Psoas muscle (tissue), 7 donors: ENCODE measurements at regions not wholly inside any gene's neighbourhood (a gene's known extent, or its start where the extent isn't known, plus 50 kb on each side); places are given as distances from the start of the nearest gene placed in this dataset.

Experiments
- ATAC-seq, 4 donors: fragments of 200-7000 bp; cut with Tn5 transposase; one replicate each; pipeline ENCODE4 v1.9.1; 2020; ENCODE audit warnings: moderate library complexity in 3 of 4, mild to moderate bottlenecking in 2 of 4
- DNase-seq, 2 donors: peaks; one replicate each; pipeline ENCODE4 v3.0.0-alpha.2; 2020
- H3K27ac ChIP-seq: fragments of 200-600 bp; one replicate; pipeline ENCODE4 v1.8.0; 2022
- H3K27me3 ChIP-seq, 3 donors: fragments of 200-600 bp in 1 of 3; one replicate each; pipeline versions ENCODE4 v1.6.1 to v1.8.0; 2013 to 2022; ENCODE audit warnings: low read length in 2 of 3, mild to moderate bottlenecking in 2 of 3, moderate library complexity in 1 of 3; ENCODE audit not compliant: insufficient read depth in 3 of 3
- H3K36me3 ChIP-seq, 2 donors: fragments of 200-600 bp in 1 of 2; one replicate each; pipeline versions ENCODE4 v1.6.1 to v1.8.0; 2013 to 2022; ENCODE audit warnings: low read depth in 1 of 2, mild to moderate bottlenecking in 1 of 2, moderate library complexity in 1 of 2; ENCODE audit not compliant: insufficient read depth in 1 of 2
- H3K4me1 ChIP-seq: fragments of 200-600 bp; one replicate; pipeline ENCODE4 v1.8.0; 2022
- H3K4me3 ChIP-seq: fragments of 200-600 bp; one replicate; pipeline ENCODE4 v1.8.0; 2022; ENCODE audit warnings: mild to moderate bottlenecking
- H3K9me3 ChIP-seq: fragments of 200-600 bp; one replicate; pipeline ENCODE4 v1.8.0; 2022
- WGBS, 3 donors: extraction: QIAGEN DNeasy Blood & Tissue Kit; methylation state at CpG; one replicate each; pipeline versions ENCODE4 v1.1.6 to v1.1.7; 2013; 5-methylcytosine and 5-hydroxymethylcytosine counted together
- intact Hi-C, 2 donors: fragments of 100-400 bp; cut with DNase I; formaldehyde crosslinking; loops; one replicate each; pipeline versions ENCODE4 v1.11.0 to v1.14.2; 2022
- TF ChIP-seq, protein P1 (sequence below): fragments of 200-600 bp; IDR thresholded peaks from one replicate; pipeline ENCODE4 v1.8.0; 2022; ENCODE audit warnings: antibody characterized with exemption
- donor health status: healthy with polysubstance abuse.
- donor health status: DM: no; HTN: no; CAD: no; lungs with moderate emphysema.
- donor health status: Bipolar disorder and iron deficiency.
- donor health status: healthy.
- donor health status: DM: yes; HTN: yes; CAD: no.
- donor health status: DM: no; HTN: no; CAD: no.
- donor health status: DM: yes; HTN: yes; CAD: no.

DNA sequence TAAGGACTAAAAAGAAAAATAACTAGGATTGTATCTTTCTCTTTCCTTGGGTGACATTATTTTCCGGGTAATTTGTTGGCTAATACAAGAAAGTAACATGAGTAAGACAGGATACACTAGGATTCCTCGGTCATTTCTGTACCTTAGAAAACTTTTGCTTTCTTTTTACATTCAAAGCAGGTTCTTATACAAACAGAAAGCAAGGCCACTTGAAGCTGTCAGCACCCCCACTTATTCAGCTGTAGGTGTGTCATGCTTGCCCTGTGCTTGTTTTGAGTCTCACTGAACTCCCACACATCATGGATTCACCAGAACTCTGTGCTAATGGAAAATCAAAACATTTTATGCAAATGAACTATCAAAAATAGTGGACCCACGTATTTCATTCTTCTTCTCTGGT, 266.8 kb upstream of the CLEC14A start:
- ATAC-seq, result no peak
- intact Hi-C loops, result no loop called here

DNA sequence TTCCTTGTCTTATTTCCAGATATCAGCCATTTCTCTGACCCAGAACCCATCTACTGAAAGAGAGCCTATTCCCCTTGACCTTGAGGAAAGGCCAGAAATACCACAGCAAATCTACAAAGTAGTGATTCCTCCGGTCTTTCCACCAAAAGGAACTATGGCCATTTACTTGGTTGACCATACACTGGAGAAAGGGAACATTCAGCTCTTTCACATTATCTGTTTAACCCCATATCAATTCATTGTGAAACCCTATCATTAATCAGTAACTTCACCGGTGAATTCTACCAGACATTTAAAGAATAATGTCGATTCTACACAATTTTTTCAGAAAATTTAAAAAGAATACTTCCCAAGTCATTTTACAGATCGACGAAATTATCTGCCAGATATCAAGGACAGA, 265.7 kb upstream of the CLEC14A start:
- Histone ChIP-seq H3K9me3 (no peaks in the 10 kb centered on the region), H3K4me1 (no peaks in the 10 kb centered on the region), H3K36me3 (no peaks in the 10 kb centered on the region), H3K27me3 (no peaks in the 10 kb centered on the region), H3K27ac (no peak overlapping the region), H3K4me3 (no peak overlapping the region)
- WGBS, 3 donors, result 94 to 97% (median 97%) methylated on average over 5 of the region's 5 CpGs
- ATAC-seq, result no peak
- TF ChIP-seq, protein P1, sequence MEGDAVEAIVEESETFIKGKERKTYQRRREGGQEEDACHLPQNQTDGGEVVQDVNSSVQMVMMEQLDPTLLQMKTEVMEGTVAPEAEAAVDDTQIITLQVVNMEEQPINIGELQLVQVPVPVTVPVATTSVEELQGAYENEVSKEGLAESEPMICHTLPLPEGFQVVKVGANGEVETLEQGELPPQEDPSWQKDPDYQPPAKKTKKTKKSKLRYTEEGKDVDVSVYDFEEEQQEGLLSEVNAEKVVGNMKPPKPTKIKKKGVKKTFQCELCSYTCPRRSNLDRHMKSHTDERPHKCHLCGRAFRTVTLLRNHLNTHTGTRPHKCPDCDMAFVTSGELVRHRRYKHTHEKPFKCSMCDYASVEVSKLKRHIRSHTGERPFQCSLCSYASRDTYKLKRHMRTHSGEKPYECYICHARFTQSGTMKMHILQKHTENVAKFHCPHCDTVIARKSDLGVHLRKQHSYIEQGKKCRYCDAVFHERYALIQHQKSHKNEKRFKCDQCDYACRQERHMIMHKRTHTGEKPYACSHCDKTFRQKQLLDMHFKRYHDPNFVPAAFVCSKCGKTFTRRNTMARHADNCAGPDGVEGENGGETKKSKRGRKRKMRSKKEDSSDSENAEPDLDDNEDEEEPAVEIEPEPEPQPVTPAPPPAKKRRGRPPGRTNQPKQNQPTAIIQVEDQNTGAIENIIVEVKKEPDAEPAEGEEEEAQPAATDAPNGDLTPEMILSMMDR, result no peak
- DNase-seq, result no peak
- intact Hi-C loops, result no loop called here

More for the DNA sequence above, 266.8 kb upstream of the CLEC14A start:
- TF ChIP-seq, protein P1, result no peak
- Histone ChIP-seq H3K27me3 (no peaks in the 10 kb centered on the region), H3K4me3 (no peak overlapping the region), H3K27ac (no peak overlapping the region), H3K4me1 (no peaks in the 10 kb centered on the region), H3K9me3 (no peaks in the 10 kb centered on the region), H3K36me3 (no peaks in the 10 kb centered on the region)
- WGBS, 3 donors, result 68 to 76% (median 74%) methylated on average over 3 of the region's 3 CpGs
- no peak for DNase-seq

DNA sequence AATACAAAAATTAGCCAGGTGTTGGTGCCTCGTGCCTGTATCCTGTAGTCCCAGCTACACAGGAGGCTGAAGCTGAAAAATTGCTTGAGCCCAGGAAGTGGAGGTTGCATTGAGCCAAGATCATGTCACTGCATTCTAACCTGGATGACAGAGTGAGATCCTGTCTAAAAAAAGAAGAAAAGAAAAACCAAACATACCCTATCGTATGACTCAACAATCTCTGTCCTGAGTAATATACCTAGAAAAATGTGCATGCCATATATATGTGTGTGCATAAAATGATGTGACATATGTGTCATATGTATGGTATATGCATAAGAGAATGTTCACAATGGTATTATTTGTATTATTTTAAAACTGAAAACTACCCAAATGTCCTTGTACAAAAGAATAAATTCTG, 261.5 kb upstream of the CLEC14A start:
- intact Hi-C loops, result no loop called here
- no peak for ATAC-seq

DNA sequence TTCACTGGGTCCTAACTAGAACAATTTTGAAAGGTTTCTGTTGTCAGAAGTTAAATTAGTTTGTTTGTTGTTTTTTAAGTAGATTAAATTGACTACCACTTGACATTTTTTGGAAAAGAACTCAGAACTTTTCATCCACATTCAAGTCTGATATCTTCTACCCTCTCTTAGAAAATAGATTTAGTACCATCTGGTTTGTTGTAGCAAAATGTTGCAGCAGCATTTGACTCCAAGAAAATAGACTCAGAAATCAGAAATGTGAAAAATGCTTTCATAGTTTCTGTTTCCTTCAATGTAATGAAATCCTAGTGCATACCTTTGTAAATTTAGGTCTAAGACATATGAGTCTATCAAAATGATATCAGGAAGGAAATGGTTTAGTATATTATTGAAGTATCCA, 256.3 kb upstream of the CLEC14A start:
- no peaks in the 10 kb centered on the region for H3K9me3 ChIP-seq
- TF ChIP-seq, protein P1, result no peak
- H3K36me3 ChIP-seq, result no peaks in the 10 kb centered on the region
- H3K27ac ChIP-seq, result no peak overlapping the region
- ATAC-seq (no peak), DNase-seq (no peak)
- no peaks in the 10 kb centered on the region for H3K27me3 ChIP-seq
- intact Hi-C loops, result no loop called here
- peaks cover 4% of the 10 kb centered on the region for H3K4me1 ChIP-seq
- H3K4me3 ChIP-seq, result no peak overlapping the region

More for the DNA sequence above, 261.5 kb upstream of the CLEC14A start:
- DNase-seq, result no peak
- TF ChIP-seq, protein P1, result no peak
- Histone ChIP-seq H3K4me3 (no peak overlapping the region), H3K27ac (no peak overlapping the region), H3K27me3 (no peaks in the 10 kb centered on the region), H3K9me3 (no peaks in the 10 kb centered on the region), H3K4me1 (no peaks in the 10 kb centered on the region), H3K36me3 (no peaks in the 10 kb centered on the region)
- WGBS, 3 donors, result 58 to 82% (median 75%) methylated on average over 2 of the region's 2 CpGs

DNA sequence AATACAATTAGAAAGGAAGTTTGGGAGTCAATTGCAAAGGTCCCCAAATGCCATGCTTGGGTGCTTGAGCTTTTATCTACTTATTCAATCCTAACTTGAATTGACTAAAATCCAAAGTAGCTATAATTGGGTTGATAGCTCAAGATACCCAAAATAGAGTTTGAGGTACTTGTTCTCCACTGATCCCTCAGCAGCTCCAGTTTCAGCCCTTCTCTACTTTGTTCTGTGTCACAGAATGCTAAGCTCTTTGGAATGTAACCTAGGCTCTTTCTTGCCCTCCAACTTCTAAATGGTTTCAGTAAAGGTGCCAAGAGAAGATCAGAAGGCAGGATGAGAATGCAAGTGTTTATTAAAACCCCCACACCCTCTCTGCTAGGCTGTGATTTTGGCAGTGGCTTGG, 251.4 kb upstream of the CLEC14A start:
- peak overlapping the region; percentile 41 for H3K27ac ChIP-seq
- peak; percentile 72 to 97 (median 96) for ATAC-seq
- no peak overlapping the region for H3K4me3 ChIP-seq
- TF ChIP-seq, protein P1, result no peak
- DNase-seq, result no peak
- intact Hi-C loops, result no loop called here
- no peaks in the 10 kb centered on the region for H3K9me3 ChIP-seq
- H3K36me3 ChIP-seq, result no peaks in the 10 kb centered on the region
- peaks cover 16% of the 10 kb centered on the region for H3K4me1 ChIP-seq
- no peaks in the 10 kb centered on the region for H3K27me3 ChIP-seq
